HG03575 (cell line): ENCODE measurements at regions not wholly inside any gene's neighbourhood (a gene's known extent, or its start where the extent isn't known, plus 50 kb on each side); places are given as distances from the start of the nearest gene placed in this dataset.

Source experiments
- ATAC-seq: cut with Tn5 transposase; IDR thresholded peaks from one replicate; pipeline ENCODE4 v1.9.1; 2021; ENCODE audit not compliant: unreplicated experiment, insufficient number of reproducible peaks, low FRiP score; ENCODE audit errors: extremely low read depth

- no peak for ATAC-seq
Observed at GRCh38 chr5:6206501-6206900, 171.8 kb downstream of the MED10 start.

GRCh38 chr5:6202968-6203365 is 175.4 kb downstream of the MED10 start:
- no peak for ATAC-seq

- ATAC-seq: no peak
Observed at GRCh38 chr5:6202149-6202967, 176.0 kb downstream of the MED10 start.

- ATAC-seq: no peak
Observed at GRCh38 chr5:6201631-6202030, 176.7 kb downstream of the MED10 start.

- no peak for ATAC-seq
Observed at GRCh38 chr5:6198531-6198930, 179.8 kb downstream of the MED10 start.

GRCh38 chr5:6197427-6197826 is 180.9 kb downstream of the MED10 start:
- ATAC-seq: no peak

- no peak for ATAC-seq
Observed at GRCh38 chr5:6195711-6196358, 182.5 kb downstream of the MED10 start.

- no peak for ATAC-seq
Observed at GRCh38 chr5:6194906-6195612, 183.3 kb downstream of the MED10 start.

GRCh38 chr5:6194261-6194875 is 184.0 kb downstream of the MED10 start:
- ATAC-seq: no peak

GRCh38 chr5:6193310-6193709 is 185.0 kb downstream of the MED10 start:
- ATAC-seq: no peak

GRCh38 chr5:6190838-6191237 is 187.5 kb downstream of the MED10 start:
- ATAC-seq: no peak

- ATAC-seq: no peak
Observed at GRCh38 chr5:6188976-6189375, 189.4 kb downstream of the MED10 start.

GRCh38 chr5:6188344-6188743 is 190.0 kb downstream of the MED10 start:
- peak; percentile 91 for ATAC-seq

- no peak for ATAC-seq
Observed at GRCh38 chr5:6187501-6187900, 190.8 kb downstream of the MED10 start.

- no peak for ATAC-seq
Observed at GRCh38 chr5:6185574-6185973, 192.8 kb downstream of the MED10 start.

GRCh38 chr5:6184481-6184880 is 193.9 kb downstream of the MED10 start:
- ATAC-seq: no peak

GRCh38 chr5:6183391-6184390 is 194.7 kb downstream of the MED10 start:
- no peak for ATAC-seq

GRCh38 chr5:6182271-6182815 is 196.0 kb downstream of the MED10 start:
- no peak for ATAC-seq
